GM13976 (cell line): ENCODE measurements at regions not wholly inside any gene's neighbourhood (a gene's known extent, or its start where the extent isn't known, plus 50 kb on each side); places are given as distances from the start of the nearest gene placed in this dataset.

Experiments used
- DNase-seq: peaks from one replicate; pipeline ENCODE4 v3.0.0; 2012; ENCODE audit warnings: low spot score
- in situ Hi-C: fragments of 300-500 bp; cut with MboI; formaldehyde crosslinking; loops from one replicate; pipeline ENCODE4 v1.12.0; 2022; ENCODE audit warnings: low sequenced_read_pairs, mixed read lengths, inconsistent platforms; ENCODE audit not compliant: unreplicated experiment
- TF ChIP-seq, protein P1 (sequence below): IDR thresholded peaks from 2 replicates; pipeline ENCODE4 v1.5.1; 2012; ENCODE audit warnings: borderline replicate concordance, mild to moderate bottlenecking; ENCODE audit not compliant: insufficient read depth; ENCODE audit errors: extremely low read depth, missing control alignments, control extremely low read depth

DNA sequence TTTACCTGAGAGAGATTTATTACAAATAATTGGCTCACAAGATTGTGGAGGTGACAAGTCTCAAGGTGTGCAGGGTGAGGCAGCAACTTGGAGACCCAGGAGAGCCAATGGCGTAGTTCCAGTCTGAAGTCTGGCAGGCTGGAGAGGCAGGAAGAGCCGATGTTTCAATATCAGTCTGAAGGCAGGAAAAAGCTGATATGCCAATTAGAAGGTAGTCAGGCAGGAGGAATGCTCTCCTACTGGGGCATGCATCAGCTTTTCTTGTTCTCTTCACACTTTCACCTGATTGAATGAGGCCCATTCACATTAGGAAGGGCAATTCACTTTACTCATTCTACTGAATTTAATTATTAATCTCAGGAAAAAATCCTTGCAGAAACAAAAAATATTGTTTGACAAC is 1351.7 kb upstream of the ADGRL3 start:
- TF ChIP-seq, protein P1, sequence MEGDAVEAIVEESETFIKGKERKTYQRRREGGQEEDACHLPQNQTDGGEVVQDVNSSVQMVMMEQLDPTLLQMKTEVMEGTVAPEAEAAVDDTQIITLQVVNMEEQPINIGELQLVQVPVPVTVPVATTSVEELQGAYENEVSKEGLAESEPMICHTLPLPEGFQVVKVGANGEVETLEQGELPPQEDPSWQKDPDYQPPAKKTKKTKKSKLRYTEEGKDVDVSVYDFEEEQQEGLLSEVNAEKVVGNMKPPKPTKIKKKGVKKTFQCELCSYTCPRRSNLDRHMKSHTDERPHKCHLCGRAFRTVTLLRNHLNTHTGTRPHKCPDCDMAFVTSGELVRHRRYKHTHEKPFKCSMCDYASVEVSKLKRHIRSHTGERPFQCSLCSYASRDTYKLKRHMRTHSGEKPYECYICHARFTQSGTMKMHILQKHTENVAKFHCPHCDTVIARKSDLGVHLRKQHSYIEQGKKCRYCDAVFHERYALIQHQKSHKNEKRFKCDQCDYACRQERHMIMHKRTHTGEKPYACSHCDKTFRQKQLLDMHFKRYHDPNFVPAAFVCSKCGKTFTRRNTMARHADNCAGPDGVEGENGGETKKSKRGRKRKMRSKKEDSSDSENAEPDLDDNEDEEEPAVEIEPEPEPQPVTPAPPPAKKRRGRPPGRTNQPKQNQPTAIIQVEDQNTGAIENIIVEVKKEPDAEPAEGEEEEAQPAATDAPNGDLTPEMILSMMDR = no peak
- in situ Hi-C loops = no loop called here
- no peak for DNase-seq

DNA sequence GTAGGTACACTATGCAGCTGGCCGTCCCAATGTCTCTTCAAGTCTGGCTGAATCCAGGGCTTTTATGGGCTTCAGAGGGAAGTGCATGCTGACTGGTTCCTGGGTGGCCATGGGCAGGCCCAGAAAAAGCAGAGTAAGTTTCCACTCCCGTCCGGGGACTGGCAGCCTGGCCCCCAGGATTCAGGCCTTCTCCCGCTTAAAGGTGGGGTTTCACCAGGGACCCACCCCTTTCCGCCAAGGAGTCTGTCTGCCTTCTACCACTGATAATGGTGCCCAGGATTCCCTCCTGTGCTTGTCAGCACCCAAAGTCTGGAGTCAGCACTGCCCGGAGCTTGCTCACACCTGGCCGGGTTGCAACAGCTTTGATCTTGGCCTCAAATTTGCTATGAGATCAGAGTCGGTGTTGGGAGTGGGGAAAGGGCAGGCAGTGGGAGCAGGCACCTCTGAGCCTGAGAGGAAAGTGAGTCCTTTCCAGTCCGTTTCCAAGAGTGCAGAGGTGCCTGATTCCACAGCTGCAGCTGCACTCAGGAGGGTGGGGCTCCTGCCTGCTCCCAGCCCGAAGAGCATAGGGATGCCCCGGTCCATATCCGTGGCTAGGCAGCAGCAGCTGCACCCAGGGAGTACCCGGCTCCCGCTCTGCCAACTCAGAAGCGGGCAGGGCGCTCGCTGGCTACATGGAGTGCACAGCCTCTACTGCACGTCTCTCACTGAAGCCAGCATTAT is 1344.3 kb upstream of the ADGRL3 start:
- TF ChIP-seq, protein P1 = no peak
- no peak for DNase-seq
- in situ Hi-C loops = no loop called here

DNA sequence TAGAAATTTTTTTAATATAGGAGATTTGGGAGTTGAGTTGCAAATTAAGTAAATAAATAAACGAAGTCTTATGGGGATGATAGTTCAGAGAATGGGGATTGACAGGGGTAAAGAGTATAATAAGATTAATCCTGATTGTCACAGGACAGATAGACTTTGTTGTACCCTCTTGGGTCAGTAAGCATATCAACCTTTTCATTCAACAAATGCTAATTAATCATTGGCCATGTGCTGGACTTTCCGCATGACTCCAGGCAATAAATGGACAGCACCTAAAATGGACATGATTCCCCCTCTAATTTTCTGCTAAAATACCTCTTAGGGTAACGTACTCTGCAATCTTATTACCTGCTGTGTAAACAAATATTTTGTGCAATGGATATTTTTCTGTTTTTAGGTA is 1331.1 kb upstream of the ADGRL3 start:
- TF ChIP-seq, protein P1 = no peak
- in situ Hi-C loops = no loop called here
- no peak for DNase-seq

DNA sequence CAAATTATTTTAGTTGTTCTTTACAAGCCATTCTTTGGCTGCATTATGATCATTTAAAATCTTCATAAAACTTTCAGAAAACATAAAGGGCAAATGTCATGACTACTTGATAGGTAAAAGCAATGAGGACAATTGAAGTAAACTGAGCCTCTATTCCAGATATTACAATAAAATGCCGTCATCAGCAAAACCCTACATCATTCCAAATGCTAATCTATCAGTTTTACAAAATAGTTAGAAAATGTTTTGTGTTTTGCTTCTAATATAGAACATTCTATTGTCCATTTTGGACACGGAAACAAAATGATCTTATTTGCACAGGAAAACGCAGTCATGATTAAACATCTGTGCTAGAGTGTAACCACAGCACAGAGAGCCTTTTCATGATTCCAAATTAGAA is 1330.6 kb upstream of the ADGRL3 start:
- DNase-seq = no peak
- TF ChIP-seq, protein P1 = no peak
- in situ Hi-C loops = no loop called here

DNA sequence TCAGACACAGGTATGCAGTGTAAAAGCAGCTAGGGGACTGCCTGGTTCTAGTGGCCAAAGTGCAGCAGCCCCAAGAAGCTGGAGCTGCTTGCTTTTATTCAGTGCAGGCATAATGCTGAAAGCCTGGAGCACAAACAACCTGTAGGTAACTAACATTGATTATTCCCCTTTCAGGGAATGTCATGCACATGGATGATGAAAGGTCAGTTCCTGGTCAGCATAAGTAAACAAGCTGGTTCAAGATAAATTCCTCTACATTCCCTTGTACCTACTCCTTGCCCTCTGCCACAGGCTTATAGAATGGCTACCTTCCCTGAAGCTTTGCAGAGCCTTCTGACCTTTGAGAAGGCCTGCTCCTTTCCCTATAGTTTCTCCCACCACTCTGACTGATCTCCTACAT is 1318.5 kb upstream of the ADGRL3 start:
- TF ChIP-seq, protein P1 = no peak
- DNase-seq = no peak
- in situ Hi-C loops = no loop called here

DNA sequence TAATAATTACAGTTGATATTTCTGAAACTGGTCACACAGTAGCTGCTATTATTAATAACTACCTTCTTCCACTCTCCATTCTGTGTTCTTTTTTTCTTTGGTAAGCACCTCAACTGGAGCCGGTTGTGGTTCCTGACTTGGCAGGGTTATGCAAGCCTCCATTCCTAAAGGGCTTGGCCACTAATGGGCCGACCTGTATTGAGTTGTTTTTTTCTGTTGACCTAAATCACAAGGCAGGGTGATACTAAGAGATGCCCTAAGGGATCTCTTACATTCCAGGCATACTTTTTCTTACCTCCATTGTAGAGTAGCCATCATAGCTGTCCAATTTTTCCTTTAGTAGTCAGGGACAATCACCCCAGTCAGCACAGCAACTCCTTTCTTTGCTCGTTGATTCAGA is 1295.8 kb upstream of the ADGRL3 start:
- no peak for DNase-seq
- in situ Hi-C loops = no loop called here
- TF ChIP-seq, protein P1 = no peak

DNA sequence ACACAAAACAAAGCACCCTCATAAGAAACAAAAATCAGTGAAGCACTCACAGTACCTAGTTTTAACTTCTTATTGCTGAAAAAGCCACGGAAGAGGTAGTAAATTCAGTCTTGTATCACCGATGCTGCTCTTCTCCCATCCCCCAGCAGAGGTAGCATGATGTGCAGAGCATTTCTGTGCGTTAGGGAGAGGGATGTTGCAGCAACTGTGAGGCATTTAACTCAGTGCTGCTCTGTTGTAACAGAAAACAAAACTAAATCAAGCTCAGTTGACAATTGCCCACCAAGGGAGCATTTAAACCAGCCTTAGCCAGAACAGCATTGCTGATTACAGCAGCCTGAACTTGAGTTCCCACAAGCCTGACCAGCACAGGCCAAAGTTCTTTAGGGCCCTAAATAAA is 1279.7 kb upstream of the ADGRL3 start:
- DNase-seq = no peak
- TF ChIP-seq, protein P1 = no peak
- in situ Hi-C loops = no loop called here
